Testis (tissue), 2 donors: ENCODE measurements at regions not wholly inside any gene's neighbourhood (a gene's known extent, or its start where the extent isn't known, plus 50 kb on each side); places are given as distances from the start of the nearest gene placed in this dataset.

Experiments used
- DNase-seq: peaks from one replicate; pipeline ENCODE4 v3.0.0-alpha.2; 2019
- H3K27ac ChIP-seq, 2 donors: fragments of 200-600 bp; sonication (generic); one replicate each; pipeline ENCODE4 v1.5.1; 2019
- H3K27me3 ChIP-seq: fragments of 200-600 bp; sonication (generic); one replicate; pipeline ENCODE4 v1.5.1; 2019
- H3K36me3 ChIP-seq: fragments of 200-600 bp; sonication (generic); one replicate; pipeline ENCODE4 v1.5.1; 2017; ENCODE audit warnings: low read depth; ENCODE audit errors: missing control alignments
- H3K4me1 ChIP-seq: fragments of 200-600 bp; sonication (generic); one replicate; pipeline ENCODE4 v1.5.1; 2019
- H3K4me3 ChIP-seq, 2 donors: fragments of 200-600 bp; sonication (generic); one replicate each; pipeline ENCODE4 v1.5.1; 2017 to 2019
- H3K9me3 ChIP-seq: fragments of 200-600 bp; sonication (generic); one replicate; pipeline ENCODE4 v1.5.1; 2017
- CTCF ChIP-seq, 3 experiments: fragments of 450-650 bp in 2 of 3; fragments of 200-600 bp in 1 of 3; sonication (generic) in 1 of 3; IDR thresholded peaks; one replicate each; pipeline ENCODE4 v1.5.1; 2016 to 2019; ENCODE audit warnings: antibody characterized with exemption in 3 of 3, mild to moderate bottlenecking in 2 of 3, moderate library complexity in 1 of 3
- POLR2A ChIP-seq: fragments of 450-650 bp; IDR thresholded peaks from one replicate; pipeline ENCODE4 v1.6.1; 2017; ENCODE audit warnings: antibody characterized with exemption, mild to moderate bottlenecking, moderate library complexity
- WGBS, 2 donors: methylation state at CpG; one replicate each; pipeline ENCODE4 v1.1.5; 2018; 5-methylcytosine and 5-hydroxymethylcytosine counted together
- intact Hi-C: fragments of 100-400 bp; cut with DNase I; formaldehyde crosslinking; loops from one replicate; pipeline ENCODE4 v1.15.1; 2023; ENCODE audit warnings: low total_unique reads

- Histone ChIP-seq H3K4me1 (no peaks in the 10 kb centered on the region), H3K9me3 (no peaks in the 10 kb centered on the region), H3K36me3 (no peaks in the 10 kb centered on the region), H3K4me3 (no peak overlapping the region), H3K27me3 (no peaks in the 10 kb centered on the region), H3K27ac (no peak overlapping the region)
- no peak for TF ChIP-seq CTCF (IDR thresholded peaks at IDR 0.05)
- TF ChIP-seq POLR2A = no peak
- WGBS, 2 donors = 78 to 83% methylated on average over 6 of the region's 6 CpGs
- no peak for DNase-seq
- intact Hi-C loops = no loop called here
Observed at GRCh38 chr1:219279017-219279770, 105.5 kb downstream of the LYPLAL1 start.

GRCh38 chr1:219278288-219278687 is 104.6 kb downstream of the LYPLAL1 start:
- intact Hi-C loops = no loop called here
- no peak overlapping the region for H3K27ac ChIP-seq
- no peak overlapping the region for H3K4me3 ChIP-seq
- H3K4me1 ChIP-seq = no peaks in the 10 kb centered on the region
- H3K36me3 ChIP-seq = no peaks in the 10 kb centered on the region
- TF ChIP-seq POLR2A = no peak
- TF ChIP-seq CTCF (IDR thresholded peaks at IDR 0.05) = no peak
- DNase-seq = no peak
- H3K27me3 ChIP-seq = no peaks in the 10 kb centered on the region
- WGBS, 2 donors = 47 to 62% methylated on average over 1 of the region's 1 CpG
- H3K9me3 ChIP-seq = no peaks in the 10 kb centered on the region

- 72 to 80% methylated on average over 2 of the region's 2 CpGs for WGBS, 2 donors
- Histone ChIP-seq H3K27ac (no peak overlapping the region), H3K4me3 (no peak overlapping the region), H3K36me3 (no peaks in the 10 kb centered on the region), H3K9me3 (no peaks in the 10 kb centered on the region), H3K27me3 (no peaks in the 10 kb centered on the region), H3K4me1 (no peaks in the 10 kb centered on the region)
- intact Hi-C loops = no loop called here
- TF ChIP-seq CTCF (IDR thresholded peaks at IDR 0.05) (no peak), POLR2A (no peak)
- DNase-seq = no peak
Observed at GRCh38 chr1:219277304-219278105, 103.8 kb downstream of the LYPLAL1 start.

- no peak for DNase-seq
- TF ChIP-seq CTCF (IDR thresholded peaks at IDR 0.05) = no peak
- no peak for TF ChIP-seq POLR2A
- no peaks in the 10 kb centered on the region for H3K36me3 ChIP-seq
- no peaks in the 10 kb centered on the region for H3K27me3 ChIP-seq
- intact Hi-C loops = no loop called here
- H3K4me3 ChIP-seq = no peak overlapping the region
- 90 to 93% methylated on average over 5 of the region's 5 CpGs for WGBS, 2 donors
- H3K27ac ChIP-seq = no peak overlapping the region
- no peaks in the 10 kb centered on the region for H3K9me3 ChIP-seq
- no peaks in the 10 kb centered on the region for H3K4me1 ChIP-seq
Observed at GRCh38 chr1:219276049-219276738, 102.5 kb downstream of the LYPLAL1 start.
